ENCODE measurements at regions not wholly inside any gene's neighbourhood (a gene's known extent, or its start where the extent isn't known, plus 50 kb on each side); places are given as distances from the start of the nearest gene placed in this dataset.

- peaks cover 4% of the 10 kb centered on the region for H3K9me3 Mint-ChIP-seq
- no peak overlapping the region for H3K27ac Mint-ChIP-seq
- CTCF ChIA-PET: no interaction called here
- DNase-seq (ENCODE audit: low spot score) (no peak), ATAC-seq (no peak)
- no peaks in the 10 kb centered on the region for H3K27me3 Mint-ChIP-seq (ENCODE audit: low read depth)
- H3K36me3 Mint-ChIP-seq: peaks cover 3% of the 10 kb centered on the region; the same call in 1 of the 2 replicates
- POLR2A ChIA-PET: no interaction called here
- H3K4me3 Mint-ChIP-seq: no peak overlapping the region
- TF ChIP-seq OVOL2 (CRISPR knock-in tag; IDR thresholded peaks at IDR 0.05; ENCODE audit: borderline replicate concordance) (no peak), ATF1 (CRISPR knock-in tag; IDR thresholded peaks at IDR 0.05) (no peak)
- peaks cover 12% of the 10 kb centered on the region for H3K4me1 Mint-ChIP-seq
Observed at GRCh38 chr2:15752552-15753232, 161.0 kb downstream of the DDX1 start.

DNA sequence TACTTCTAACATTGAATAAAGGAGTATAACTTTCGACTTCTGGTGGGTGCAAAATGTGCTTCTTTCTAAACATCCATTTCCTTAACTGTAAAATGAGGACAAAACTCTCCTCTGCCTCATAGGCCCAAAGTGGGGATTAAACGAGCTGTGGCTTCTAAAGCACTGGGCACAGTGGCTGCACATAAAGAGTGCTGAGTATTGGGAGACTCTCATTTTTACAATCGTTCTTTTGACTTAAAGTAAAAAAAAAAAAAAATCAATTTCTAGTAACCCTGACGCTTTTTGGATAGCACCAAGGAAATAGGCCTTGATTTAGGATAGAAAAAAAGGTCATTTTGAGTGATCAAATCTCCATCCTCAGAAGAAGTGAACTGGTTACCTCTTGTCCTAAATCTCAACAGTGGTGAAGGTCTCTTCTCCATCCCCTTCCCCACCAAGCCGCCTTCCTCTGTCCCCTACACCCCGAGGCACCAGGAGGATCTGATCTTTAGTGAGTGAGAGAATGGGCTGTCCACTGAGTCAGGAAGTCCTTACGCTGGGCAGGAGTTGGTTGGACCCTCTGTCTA, 161.6 kb downstream of the DDX1 start:
- H3K9me3 Mint-ChIP-seq: peaks cover 6% of the 10 kb centered on the region
- ChIA-PET CTCF (no interaction called here), POLR2A (no interaction called here)
- TF ChIP-seq ZNF138 (CRISPR knock-in tag; conservative IDR thresholded peaks at IDR 0.05): no peak
- TF ChIP-seq, protein P1, sequence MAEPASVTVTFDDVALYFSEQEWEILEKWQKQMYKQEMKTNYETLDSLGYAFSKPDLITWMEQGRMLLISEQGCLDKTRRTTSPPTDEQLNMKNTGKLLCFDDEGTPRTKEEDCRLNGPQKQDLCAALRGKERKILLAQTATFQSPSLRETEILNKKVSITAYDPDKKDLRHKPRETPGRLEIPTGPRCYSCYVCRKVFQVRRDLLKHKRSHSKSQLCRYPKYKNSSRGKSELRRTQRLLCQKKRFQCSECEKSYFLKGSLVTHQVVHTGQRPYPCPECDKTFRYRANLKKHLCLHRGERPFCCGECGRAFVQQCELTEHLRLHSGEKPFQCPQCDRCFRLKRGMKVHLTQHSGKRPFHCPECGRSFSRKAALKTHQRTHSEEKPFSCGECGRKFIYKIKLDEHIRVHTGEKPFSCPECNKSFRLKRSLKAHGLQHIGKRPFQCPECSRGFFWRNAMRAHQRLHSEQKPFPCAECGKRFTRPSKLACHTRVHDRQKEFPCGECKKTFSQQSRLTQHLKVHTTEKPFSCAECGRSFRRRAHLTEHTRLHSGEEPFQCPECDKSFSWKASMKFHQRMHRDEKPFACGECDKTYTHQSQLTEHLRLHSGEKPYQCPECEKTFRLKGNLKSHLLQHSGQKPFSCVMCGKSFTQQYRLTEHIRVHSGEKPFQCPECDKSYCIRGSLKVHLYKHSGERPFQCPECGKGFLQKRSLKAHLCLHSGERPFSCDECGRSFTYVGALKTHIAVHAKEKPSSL (CRISPR knock-in tag; conservative IDR thresholded peaks at IDR 0.05): no peak
- no peak for TF ChIP-seq ETV6 (CRISPR knock-in tag; IDR thresholded peaks at IDR 0.05)
- TF ChIP-seq ELF4 (CRISPR knock-in tag; IDR thresholded peaks at IDR 0.05; ENCODE audit: low read depth): no peak
- TF ChIP-seq CBFB (CRISPR knock-in tag; IDR thresholded peaks at IDR 0.05; ENCODE audit: low read depth): no peak
- TF ChIP-seq ZNF121 (CRISPR knock-in tag; IDR thresholded peaks at IDR 0.05): no peak
- peaks cover 3% of the 10 kb centered on the region; the same call in 1 of the 2 replicates for H3K36me3 Mint-ChIP-seq
- DNase-seq (ENCODE audit: low spot score) (no peak), ATAC-seq (no peak)
- H3K27ac Mint-ChIP-seq: no peak overlapping the region
- H3K27me3 Mint-ChIP-seq (ENCODE audit: low read depth): no peaks in the 10 kb centered on the region
- H3K4me1 Mint-ChIP-seq: peaks cover 8% of the 10 kb centered on the region
- no peak overlapping the region for H3K4me3 Mint-ChIP-seq

- ChIA-PET POLR2A (no interaction called here), CTCF (no interaction called here)
- no peaks in the 10 kb centered on the region for H3K27me3 Mint-ChIP-seq (ENCODE audit: low read depth)
Observed at GRCh38 chr2:15753811-15754702, 162.4 kb downstream of the DDX1 start.

DNA sequence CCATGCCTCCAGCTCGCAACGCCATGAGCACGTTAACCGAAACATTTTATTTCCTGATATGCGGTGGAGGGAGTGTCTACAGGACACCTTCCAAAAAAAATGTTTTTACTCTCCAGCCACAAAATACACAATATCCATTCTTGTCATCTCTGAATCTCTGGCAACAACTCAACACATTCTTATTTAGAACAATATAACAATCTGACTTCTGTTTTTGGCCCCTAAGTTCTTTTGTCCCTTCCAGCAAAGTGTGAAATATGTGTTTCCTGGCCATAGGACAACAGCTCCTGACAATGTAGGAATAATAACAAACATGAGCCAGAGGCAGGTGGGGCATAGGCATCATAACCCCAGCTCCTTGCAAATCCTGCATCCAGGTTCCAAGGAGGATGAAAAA, 163.0 kb downstream of the DDX1 start:
- no peak overlapping the region for H3K4me3 Mint-ChIP-seq
- DNase-seq (ENCODE audit: low spot score) (no peak), ATAC-seq (no peak)
- no peaks in the 10 kb centered on the region for H3K4me1 Mint-ChIP-seq
- CTCF ChIA-PET: no interaction called here
- no peaks in the 10 kb centered on the region for H3K27me3 Mint-ChIP-seq (ENCODE audit: low read depth)
- H3K9me3 Mint-ChIP-seq: peaks cover 12% of the 10 kb centered on the region
- POLR2A ChIA-PET: no interaction called here
- H3K27ac Mint-ChIP-seq: no peak overlapping the region
- H3K36me3 Mint-ChIP-seq: peaks cover 3% of the 10 kb centered on the region; the same call in 1 of the 2 replicates
- TF ChIP-seq ZNF232 (CRISPR knock-in tag; IDR thresholded peaks at IDR 0.05): no peak
- TF ChIP-seq RORB (CRISPR knock-in tag; IDR thresholded peaks at IDR 0.05): no peak
- TF ChIP-seq FOXJ3 (CRISPR knock-in tag; IDR thresholded peaks at IDR 0.05; ENCODE audit: borderline replicate concordance): no peak
- TF ChIP-seq ZNF263 (CRISPR knock-in tag; IDR thresholded peaks at IDR 0.05; ENCODE audit: low read depth): no peak
- TF ChIP-seq, protein P2, sequence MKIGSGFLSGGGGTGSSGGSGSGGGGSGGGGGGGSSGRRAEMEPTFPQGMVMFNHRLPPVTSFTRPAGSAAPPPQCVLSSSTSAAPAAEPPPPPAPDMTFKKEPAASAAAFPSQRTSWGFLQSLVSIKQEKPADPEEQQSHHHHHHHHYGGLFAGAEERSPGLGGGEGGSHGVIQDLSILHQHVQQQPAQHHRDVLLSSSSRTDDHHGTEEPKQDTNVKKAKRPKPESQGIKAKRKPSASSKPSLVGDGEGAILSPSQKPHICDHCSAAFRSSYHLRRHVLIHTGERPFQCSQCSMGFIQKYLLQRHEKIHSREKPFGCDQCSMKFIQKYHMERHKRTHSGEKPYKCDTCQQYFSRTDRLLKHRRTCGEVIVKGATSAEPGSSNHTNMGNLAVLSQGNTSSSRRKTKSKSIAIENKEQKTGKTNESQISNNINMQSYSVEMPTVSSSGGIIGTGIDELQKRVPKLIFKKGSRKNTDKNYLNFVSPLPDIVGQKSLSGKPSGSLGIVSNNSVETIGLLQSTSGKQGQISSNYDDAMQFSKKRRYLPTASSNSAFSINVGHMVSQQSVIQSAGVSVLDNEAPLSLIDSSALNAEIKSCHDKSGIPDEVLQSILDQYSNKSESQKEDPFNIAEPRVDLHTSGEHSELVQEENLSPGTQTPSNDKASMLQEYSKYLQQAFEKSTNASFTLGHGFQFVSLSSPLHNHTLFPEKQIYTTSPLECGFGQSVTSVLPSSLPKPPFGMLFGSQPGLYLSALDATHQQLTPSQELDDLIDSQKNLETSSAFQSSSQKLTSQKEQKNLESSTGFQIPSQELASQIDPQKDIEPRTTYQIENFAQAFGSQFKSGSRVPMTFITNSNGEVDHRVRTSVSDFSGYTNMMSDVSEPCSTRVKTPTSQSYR (CRISPR knock-in tag; IDR thresholded peaks at IDR 0.05): no peak
- no peak for TF ChIP-seq AR (CRISPR knock-in tag; IDR thresholded peaks at IDR 0.05)
- TF ChIP-seq, protein P3, sequence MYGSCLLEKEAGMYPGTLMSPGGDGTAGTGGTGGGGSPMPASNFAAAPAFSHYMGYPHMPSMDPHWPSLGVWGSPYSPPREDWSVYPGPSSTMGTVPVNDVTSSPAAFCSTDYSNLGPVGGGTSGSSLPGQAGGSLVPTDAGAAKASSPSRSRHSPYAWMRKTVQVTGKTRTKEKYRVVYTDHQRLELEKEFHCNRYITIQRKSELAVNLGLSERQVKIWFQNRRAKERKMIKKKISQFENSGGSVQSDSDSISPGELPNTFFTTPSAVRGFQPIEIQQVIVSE (CRISPR knock-in tag; IDR thresholded peaks at IDR 0.05; ENCODE audit: borderline replicate concordance): no peak

More at GRCh38 chr2:15753811-15754702, 162.4 kb downstream of the DDX1 start:
- DNase-seq (ENCODE audit: low spot score): no peak
- H3K9me3 Mint-ChIP-seq: peaks cover 12% of the 10 kb centered on the region
- H3K4me3 Mint-ChIP-seq: no peak overlapping the region
- peaks cover 2% of the 10 kb centered on the region; the same call in 1 of the 2 replicates for H3K4me1 Mint-ChIP-seq
- H3K36me3 Mint-ChIP-seq: peaks cover 3% of the 10 kb centered on the region; the same call in 1 of the 2 replicates
- TF ChIP-seq NFE2L1 (CRISPR knock-in tag; IDR thresholded peaks at IDR 0.05) (no peak), ZNF232 (CRISPR knock-in tag; IDR thresholded peaks at IDR 0.05) (no peak), TP53 (CRISPR knock-in tag; IDR thresholded peaks at IDR 0.05) (no peak), GTF2I (CRISPR knock-in tag; conservative IDR thresholded peaks at IDR 0.05) (no peak), ESRRA (CRISPR knock-in tag; IDR thresholded peaks at IDR 0.05; ENCODE audit: borderline replicate concordance) (no peak), RELA (CRISPR knock-in tag; IDR thresholded peaks at IDR 0.05; ENCODE audit: borderline replicate concordance) (no peak), NR3C1 (CRISPR knock-in tag; conservative IDR thresholded peaks at IDR 0.05; ENCODE audit: low read depth) (no peak), CREM (CRISPR knock-in tag; IDR thresholded peaks at IDR 0.05) (no peak), IRF2 (CRISPR knock-in tag; IDR thresholded peaks at IDR 0.05; ENCODE audit: borderline replicate concordance, low read depth) (no peak), SMAD4 (CRISPR knock-in tag; IDR thresholded peaks at IDR 0.05) (no peak), ELF4 (CRISPR knock-in tag; IDR thresholded peaks at IDR 0.05; ENCODE audit: low read depth) (no peak), ZNF416 (CRISPR knock-in tag; IDR thresholded peaks at IDR 0.05) (no peak)
- no peak for ATAC-seq
- H3K27ac Mint-ChIP-seq: no peak overlapping the region
